ENCODE measurements at regions not wholly inside any gene's neighbourhood (a gene's known extent, or its start where the extent isn't known, plus 50 kb on each side); places are given as distances from the start of the nearest gene placed in this dataset.

DNA sequence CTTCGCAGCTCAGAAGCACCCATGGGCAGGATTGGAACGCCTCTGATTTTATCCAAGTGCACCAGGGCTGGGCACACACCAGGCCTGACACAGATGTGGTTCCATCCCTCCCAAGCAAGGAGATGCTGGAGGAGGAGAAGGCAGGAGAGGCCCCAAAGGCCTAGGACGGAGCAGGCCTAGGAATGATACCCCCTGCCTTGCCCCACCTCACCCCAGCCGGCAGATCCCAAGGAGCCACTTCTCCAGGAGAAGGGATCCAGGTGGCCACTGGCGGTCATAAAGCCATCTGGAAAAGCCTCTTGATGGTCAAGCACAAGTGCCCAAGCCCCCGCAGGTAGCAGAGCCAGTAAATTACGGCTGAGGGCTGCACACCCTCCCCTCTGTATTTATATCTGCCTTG is 211.8 kb downstream of the TBC1D2B start:
- POLR2A ChIA-PET: no interaction called here
- TF ChIP-seq ZNF324 (tag by site-specific recombination; IDR thresholded peaks at IDR 0.05) (no peak), MZF1 (tag by site-specific recombination; IDR thresholded peaks at IDR 0.05; ENCODE audit: borderline replicate concordance) (no peak), ZNF549 (tag by site-specific recombination; IDR thresholded peaks at IDR 0.05) (no peak), ZNF76 (tag by site-specific recombination; IDR thresholded peaks at IDR 0.05; ENCODE audit: borderline replicate concordance, low read depth) (no peak), ZNF274 (IDR thresholded peaks at IDR 0.05; ENCODE audit: low read length) (no peak), ZNF274 (tag by site-specific recombination; IDR thresholded peaks at IDR 0.05; ENCODE audit: borderline replicate concordance) (no peak), ZBTB1 (tag by site-specific recombination; IDR thresholded peaks at IDR 0.05) (no peak), GLI2 (tag by site-specific recombination; IDR thresholded peaks at IDR 0.05; ENCODE audit: borderline replicate concordance, low read depth) (no peak), ZNF501 (tag by site-specific recombination; IDR thresholded peaks at IDR 0.05) (no peak)
- Histone ChIP-seq H3K36me3 (ENCODE audit: control insufficient read depth in 2 of 2, insufficient read depth in 1 of 2, low read length in 2 of 2) (no peaks in the 10 kb centered on the region), H3K9me3 (ENCODE audit: control insufficient read depth, insufficient read depth, low read depth, low read length) (no peaks in the 10 kb centered on the region), H3K4me3 (ENCODE audit: low read depth, low read length) (no peak overlapping the region), H3K4me1 (ENCODE audit: control insufficient read depth, insufficient read depth, low read length) (0 out of 2 replicates have a peak, but pooled peaks cover 2% of the 10 kb centered on the region), H3K27ac (ENCODE audit: extremely low read depth, low read depth, low read length) (no peak overlapping the region)
- CTCF ChIA-PET: interaction anchor here (0.6 to 1.4 kb wide), 2 partner anchors 44 to 232 kb away, joined by 3 to 5 read pairs; no protein-coding TSS in a partner anchor

- POLR2A ChIA-PET: no interaction called here
- Histone ChIP-seq H3K4me3 (ENCODE audit: low read depth, low read length) (no peak overlapping the region), H3K9me3 (ENCODE audit: control insufficient read depth, insufficient read depth, low read depth, low read length) (no peaks in the 10 kb centered on the region), H3K4me1 (ENCODE audit: control insufficient read depth, insufficient read depth, low read length) (0 out of 2 replicates have a peak, but pooled peaks cover 2% of the 10 kb centered on the region), H3K36me3 (ENCODE audit: control insufficient read depth in 2 of 2, insufficient read depth in 1 of 2, low read length in 2 of 2) (no peaks in the 10 kb centered on the region), H3K27ac (ENCODE audit: extremely low read depth, low read depth, low read length) (no peak overlapping the region)
- CTCF ChIA-PET: interaction anchor here (0.6 to 1.4 kb wide), 3 partner anchors 44 to 375 kb away, joined by 3 to 5 read pairs (median 3); no protein-coding TSS in a partner anchor
- TF ChIP-seq HOXC10 (CRISPR knock-in tag; IDR thresholded peaks at IDR 0.05): no peak
- TF ChIP-seq ZNF211 (tag by site-specific recombination; IDR thresholded peaks at IDR 0.05; ENCODE audit: low read depth): no peak
- TF ChIP-seq ZNF433 (tag by site-specific recombination; IDR thresholded peaks at IDR 0.05; ENCODE audit: low read depth): no peak
- no peak for TF ChIP-seq ZNF624 (tag by site-specific recombination; IDR thresholded peaks at IDR 0.05)
- TF ChIP-seq KLF8 (tag by site-specific recombination; IDR thresholded peaks at IDR 0.05): no peak
- no peak for TF ChIP-seq ZNF555 (tag by site-specific recombination; conservative IDR thresholded peaks at IDR 0.05)
- TF ChIP-seq ZBTB1 (tag by site-specific recombination; IDR thresholded peaks at IDR 0.05): no peak
- TF ChIP-seq ZNF548 (tag by site-specific recombination; IDR thresholded peaks at IDR 0.05): no peak
- TF ChIP-seq SCRT2 (tag by site-specific recombination; IDR thresholded peaks at IDR 0.05): no peak
- no peak for TF ChIP-seq ZNF138 (tag by site-specific recombination; IDR thresholded peaks at IDR 0.05; ENCODE audit: borderline replicate concordance)
- no peak for TF ChIP-seq ZNF24 (tag by site-specific recombination; IDR thresholded peaks at IDR 0.05)
- TF ChIP-seq, protein P1, sequence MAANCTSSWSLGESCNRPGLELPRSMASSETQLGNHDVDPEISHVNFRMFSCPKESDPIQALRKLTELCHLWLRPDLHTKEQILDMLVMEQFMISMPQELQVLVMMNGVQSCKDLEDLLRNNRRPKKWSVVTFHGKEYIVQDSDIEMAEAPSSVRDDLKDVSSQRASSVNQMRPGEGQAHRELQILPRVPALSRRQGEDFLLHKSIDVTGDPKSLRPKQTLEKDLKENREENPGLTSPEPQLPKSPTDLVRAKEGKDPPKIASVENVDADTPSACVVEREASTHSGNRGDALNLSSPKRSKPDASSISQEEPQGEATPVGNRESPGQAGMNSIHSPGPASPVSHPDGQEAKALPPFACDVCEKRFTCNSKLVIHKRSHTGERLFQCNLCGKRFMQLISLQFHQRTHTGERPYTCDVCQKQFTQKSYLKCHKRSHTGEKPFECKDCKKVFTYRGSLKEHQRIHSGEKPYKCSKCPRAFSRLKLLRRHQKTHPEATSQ (tag by site-specific recombination; IDR thresholded peaks at IDR 0.05): no peak
- no peak for TF ChIP-seq ZNF335 (tag by site-specific recombination; conservative IDR thresholded peaks at IDR 0.05)
- TF ChIP-seq RBAK (tag by site-specific recombination; IDR thresholded peaks at IDR 0.05): no peak
- TF ChIP-seq, protein P2, sequence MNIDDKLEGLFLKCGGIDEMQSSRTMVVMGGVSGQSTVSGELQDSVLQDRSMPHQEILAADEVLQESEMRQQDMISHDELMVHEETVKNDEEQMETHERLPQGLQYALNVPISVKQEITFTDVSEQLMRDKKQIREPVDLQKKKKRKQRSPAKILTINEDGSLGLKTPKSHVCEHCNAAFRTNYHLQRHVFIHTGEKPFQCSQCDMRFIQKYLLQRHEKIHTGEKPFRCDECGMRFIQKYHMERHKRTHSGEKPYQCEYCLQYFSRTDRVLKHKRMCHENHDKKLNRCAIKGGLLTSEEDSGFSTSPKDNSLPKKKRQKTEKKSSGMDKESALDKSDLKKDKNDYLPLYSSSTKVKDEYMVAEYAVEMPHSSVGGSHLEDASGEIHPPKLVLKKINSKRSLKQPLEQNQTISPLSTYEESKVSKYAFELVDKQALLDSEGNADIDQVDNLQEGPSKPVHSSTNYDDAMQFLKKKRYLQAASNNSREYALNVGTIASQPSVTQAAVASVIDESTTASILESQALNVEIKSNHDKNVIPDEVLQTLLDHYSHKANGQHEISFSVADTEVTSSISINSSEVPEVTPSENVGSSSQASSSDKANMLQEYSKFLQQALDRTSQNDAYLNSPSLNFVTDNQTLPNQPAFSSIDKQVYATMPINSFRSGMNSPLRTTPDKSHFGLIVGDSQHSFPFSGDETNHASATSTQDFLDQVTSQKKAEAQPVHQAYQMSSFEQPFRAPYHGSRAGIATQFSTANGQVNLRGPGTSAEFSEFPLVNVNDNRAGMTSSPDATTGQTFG (tag by site-specific recombination; IDR thresholded peaks at IDR 0.05; ENCODE audit: borderline replicate concordance): no peak
Observed at GRCh38 chr15:77865106-77865610, 212.4 kb downstream of the TBC1D2B start.

Data from HEK293 (cell line).